MCF 10A (cell line): ENCODE measurements at regions not wholly inside any gene's neighbourhood (a gene's known extent, or its start where the extent isn't known, plus 50 kb on each side); places are given as distances from the start of the nearest gene placed in this dataset.

Source experiments
- BruUV-seq: library from RNA; stranded (reverse); fragments of 400-500 nt; replicated peaks from 2 replicates; lab custom pipeline; 2021; lab: Mats Ljungman, UMichigan
- CTCF ChIA-PET: fragments of 300-600 bp; sonication (Branson Sonifier 250); formaldehyde crosslinking; extraction: SDS; loops from one replicate; lab custom pipeline; 2021; ENCODE audit warnings: antibody characterized with exemption, inconsistent platforms; lab: Yijun Ruan, JAX
- POLR2A ChIA-PET: fragments of 300-600, 350-650 bp; sonication (Branson Sonifier 250); formaldehyde crosslinking; extraction: SDS; loops from one replicate; lab custom pipeline; 2020; ENCODE audit warnings: antibody characterized with exemption, inconsistent platforms; lab: Yijun Ruan, JAX
- DNase-seq: peaks from one replicate; pipeline ENCODE4 v3.0.0-alpha.2; 2018; ENCODE audit not compliant: unreplicated experiment
- H3K27ac Mint-ChIP-seq: one replicate; pipeline ENCODE4 v1.8.0; 2022; ENCODE audit warnings: mild to moderate bottlenecking, low read depth, mixed read lengths; ENCODE audit not compliant: unreplicated experiment
- H3K27me3 Mint-ChIP-seq: one replicate; pipeline ENCODE4 v1.8.0; 2022; ENCODE audit warnings: mixed read lengths; ENCODE audit not compliant: insufficient read depth, unreplicated experiment
- H3K36me3 Mint-ChIP-seq: one replicate; pipeline ENCODE4 v1.8.0; 2022; ENCODE audit warnings: mild to moderate bottlenecking, moderate library complexity, mixed read lengths; ENCODE audit not compliant: insufficient read depth, unreplicated experiment
- H3K4me1 Mint-ChIP-seq: one replicate; pipeline ENCODE4 v1.8.0; 2022; ENCODE audit warnings: mixed read lengths; ENCODE audit not compliant: insufficient read depth, unreplicated experiment
- H3K4me3 Mint-ChIP-seq: one replicate; pipeline ENCODE4 v1.8.0; 2022; ENCODE audit warnings: mild to moderate bottlenecking, moderate library complexity, mixed read lengths; ENCODE audit not compliant: unreplicated experiment
- H3K9me3 Mint-ChIP-seq: one replicate; pipeline ENCODE4 v1.8.0; 2022; ENCODE audit warnings: mixed read lengths; ENCODE audit not compliant: unreplicated experiment
- CTCF ChIP-seq: fragments of 200-600 bp; IDR thresholded peaks from one replicate; pipeline ENCODE4 v1.8.0; 2022; ENCODE audit warnings: antibody characterized with exemption, mild to moderate bottlenecking; ENCODE audit not compliant: unreplicated experiment
- intact Hi-C: fragments of 100-400 bp; cut with micrococcal nuclease; formaldehyde crosslinking; loops from 2 replicates; pipeline ENCODE4 v1.14.1; 2022

- TF ChIP-seq CTCF = no peak
- H3K27me3 Mint-ChIP-seq = no peaks in the 10 kb centered on the region
- ChIA-PET POLR2A (interaction anchor here (0.6 kb wide), 1 partner anchor 39 kb away, joined by 4 read pairs; no protein-coding TSS in a partner anchor), CTCF (no interaction called here)
- intact Hi-C loops = no loop called here
- DNase-seq = no peak
- no peak overlapping the region for H3K27ac Mint-ChIP-seq
- H3K4me1 Mint-ChIP-seq = no peaks in the 10 kb centered on the region
- H3K4me3 Mint-ChIP-seq = no peak overlapping the region
- H3K36me3 Mint-ChIP-seq = no peaks in the 10 kb centered on the region
- H3K9me3 Mint-ChIP-seq = no peaks in the 10 kb centered on the region
- no TSS peak for BruUV-seq
Observed at GRCh38 chr4:137274404-137274803, 257.9 kb downstream of the PCDH18 start.

- intact Hi-C loops = no loop called here
- POLR2A ChIA-PET = no interaction called here
- CTCF ChIA-PET = no interaction called here
- Mint-ChIP-seq H3K4me3 (no peak overlapping the region), H3K27me3 (no peaks in the 10 kb centered on the region), H3K9me3 (no peaks in the 10 kb centered on the region), H3K27ac (peak overlapping the region; percentile 14), H3K36me3 (no peaks in the 10 kb centered on the region), H3K4me1 (peaks cover 6% of the 10 kb centered on the region)
- no TSS peak for BruUV-seq
- TF ChIP-seq CTCF = no peak
- peak; percentile 50 for DNase-seq
Observed at GRCh38 chr4:137267024-137267423, 265.3 kb downstream of the PCDH18 start.

DNA sequence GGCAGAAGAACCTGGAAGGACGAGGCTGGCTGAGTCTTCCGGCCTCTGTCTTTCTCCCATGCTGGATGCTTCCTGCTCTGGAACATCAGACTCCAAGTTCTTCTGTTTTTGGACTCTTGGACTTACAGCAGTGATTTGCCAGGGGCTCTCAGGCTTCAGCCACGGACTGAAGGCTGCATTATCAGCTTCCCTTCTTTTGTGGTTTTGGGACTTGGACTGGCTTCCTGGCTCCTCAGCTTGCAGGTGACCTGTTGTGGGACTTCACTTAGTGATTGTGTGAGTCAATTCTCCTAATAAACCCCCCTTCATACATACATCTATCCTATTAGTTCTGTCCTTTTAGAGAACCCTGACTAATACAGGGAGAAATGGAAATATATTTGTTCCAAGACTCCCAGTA, 265.8 kb downstream of the PCDH18 start:
- ChIA-PET POLR2A (no interaction called here), CTCF (no interaction called here)
- no TSS peak for BruUV-seq
- no peak for DNase-seq
- Mint-ChIP-seq H3K4me3 (no peak overlapping the region), H3K27ac (no peak overlapping the region), H3K36me3 (no peaks in the 10 kb centered on the region), H3K27me3 (no peaks in the 10 kb centered on the region), H3K9me3 (no peaks in the 10 kb centered on the region), H3K4me1 (peaks cover 6% of the 10 kb centered on the region)
- TF ChIP-seq CTCF = no peak
- intact Hi-C loops = no loop called here

- Mint-ChIP-seq H3K27me3 (no peaks in the 10 kb centered on the region), H3K4me1 (peaks cover 6% of the 10 kb centered on the region), H3K36me3 (no peaks in the 10 kb centered on the region), H3K9me3 (no peaks in the 10 kb centered on the region), H3K4me3 (no peak overlapping the region), H3K27ac (no peak overlapping the region)
- no peak for DNase-seq
- no TSS peak for BruUV-seq
- intact Hi-C loops = no loop called here
- no peak for TF ChIP-seq CTCF
- POLR2A ChIA-PET = no interaction called here
- CTCF ChIA-PET = interaction anchor here (1.0 to 1.2 kb wide), 2 partner anchors 52 to 827 kb away, joined by 3 read pairs; no protein-coding TSS in a partner anchor
Observed at GRCh38 chr4:137263206-137263605, 269.1 kb downstream of the PCDH18 start.
